GM12891 (cell line): ENCODE measurements at regions not wholly inside any gene's neighbourhood (a gene's known extent, or its start where the extent isn't known, plus 50 kb on each side); places are given as distances from the start of the nearest gene placed in this dataset.

Experiments used
- DNase-seq: peaks from one replicate; pipeline ENCODE4 v3.0.0; 2011; ENCODE audit warnings: low spot score; ENCODE audit not compliant: insufficient read length
- FAIRE-seq: peaks from 2 replicates; lab custom pipeline; 2011; peaks lifted over from hg19 to GRCh38; lab: Jason Lieb, UNC
- PAX5 ChIP-seq: IDR thresholded peaks from 2 replicates; pipeline ENCODE4 v1.6.1; 2011; ENCODE audit warnings: low read length, moderate library complexity, mild to moderate bottlenecking; ENCODE audit not compliant: insufficient read depth, severe bottlenecking
- POLR2A ChIP-seq: IDR thresholded peaks from 2 replicates; pipeline ENCODE4 v1.6.1; 2011; ENCODE audit warnings: low read depth, low read length, control low read depth
- POLR2AphosphoS5 ChIP-seq: IDR thresholded peaks from 2 replicates; pipeline ENCODE4 v1.6.1; 2011; ENCODE audit warnings: low read depth, low read length, control low read depth
- POU2F2 ChIP-seq: IDR thresholded peaks from 2 replicates; pipeline ENCODE4 v1.6.1; 2011; ENCODE audit warnings: low read depth, mild to moderate bottlenecking, control low read depth, low read length, moderate library complexity
- SPI1 ChIP-seq: IDR thresholded peaks from 2 replicates; pipeline ENCODE4 v1.6.1; 2011; ENCODE audit warnings: low read depth, low read length, control low read depth
- TAF1 ChIP-seq: IDR thresholded peaks from 2 replicates; pipeline ENCODE4 v1.6.1; 2011; ENCODE audit warnings: low read depth, low read length, control low read depth

GRCh38 chr6:156634951-156635371, 142.2 kb upstream of the ARID1B start:
- no peak for TF ChIP-seq POU2F2
- no peak for TF ChIP-seq SPI1
- no peak for TF ChIP-seq PAX5
- TF ChIP-seq POLR2A: no peak
- no peak for TF ChIP-seq POLR2AphosphoS5
- TF ChIP-seq TAF1: no peak
- DNase-seq (no peak), FAIRE-seq (peak; percentile 74)

- DNase-seq: no peak
- FAIRE-seq: peak; percentile 88
Measured at GRCh38 chr6:156634048-156634447, 143.1 kb upstream of the ARID1B start.

DNA sequence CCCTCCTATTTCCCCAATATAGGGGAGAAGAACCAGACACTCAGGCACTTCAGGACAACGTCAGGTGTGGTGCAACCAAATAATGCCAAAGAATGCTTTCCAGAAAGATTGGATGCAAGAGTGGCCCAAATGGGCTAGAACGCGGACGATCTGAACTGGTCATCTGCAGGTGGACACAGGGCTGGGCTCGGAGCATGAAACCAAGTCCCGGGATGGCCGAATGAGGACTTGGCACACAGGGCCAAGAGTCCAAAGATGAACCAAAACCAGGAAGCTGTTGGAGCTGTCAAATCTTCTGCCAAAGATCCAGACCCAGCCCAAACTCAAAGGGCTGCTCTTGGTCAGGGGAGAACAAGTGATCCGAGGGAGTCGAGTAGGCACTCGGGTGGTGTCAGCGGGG, 143.9 kb upstream of the ARID1B start:
- no peak for TF ChIP-seq SPI1
- no peak for DNase-seq
- no peak for FAIRE-seq

More at GRCh38 chr6:156634048-156634447, 143.1 kb upstream of the ARID1B start:
- TF ChIP-seq PAX5: no peak
- TF ChIP-seq SPI1: peak; percentile 79

DNA sequence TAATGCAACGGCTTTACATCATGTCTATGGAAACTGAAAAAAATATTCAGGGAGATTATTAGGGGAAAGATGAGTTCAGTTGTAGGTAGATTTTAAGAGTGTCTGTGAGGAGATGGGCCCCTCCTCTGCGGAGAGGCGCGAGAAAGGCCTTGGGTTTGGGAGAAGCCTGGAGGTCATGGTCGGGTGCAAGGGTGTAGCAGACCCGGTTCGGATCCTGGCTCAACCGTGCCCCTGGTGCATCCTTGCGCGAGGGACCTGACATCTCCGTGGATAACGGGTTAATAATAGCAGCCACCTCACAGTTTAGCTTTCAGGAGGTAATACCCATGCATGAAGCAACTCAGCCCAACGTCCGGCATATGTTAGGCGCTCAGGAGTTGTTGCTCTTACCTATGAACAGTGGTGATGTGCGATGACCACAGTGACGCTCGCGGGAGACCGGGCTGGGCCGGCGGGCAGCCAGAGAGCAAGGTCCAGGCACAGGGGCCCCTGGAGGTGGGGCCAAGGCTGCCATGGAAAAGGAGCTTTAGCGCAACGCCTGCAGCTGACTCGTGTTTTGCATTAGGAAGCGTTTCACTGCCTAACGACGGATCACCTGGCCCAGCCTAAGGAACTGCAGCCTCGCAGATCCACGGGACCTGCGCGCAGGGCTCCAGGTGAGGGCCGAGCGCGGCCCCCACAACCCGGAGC, 146.4 kb upstream of the ARID1B start:
- TF ChIP-seq POLR2A: no peak
- TF ChIP-seq SPI1: no peak
- no peak for TF ChIP-seq POLR2AphosphoS5
- no peak for TF ChIP-seq TAF1
- no peak for TF ChIP-seq PAX5
- no peak for TF ChIP-seq POU2F2
- no peak for DNase-seq
- FAIRE-seq: no peak

DNA sequence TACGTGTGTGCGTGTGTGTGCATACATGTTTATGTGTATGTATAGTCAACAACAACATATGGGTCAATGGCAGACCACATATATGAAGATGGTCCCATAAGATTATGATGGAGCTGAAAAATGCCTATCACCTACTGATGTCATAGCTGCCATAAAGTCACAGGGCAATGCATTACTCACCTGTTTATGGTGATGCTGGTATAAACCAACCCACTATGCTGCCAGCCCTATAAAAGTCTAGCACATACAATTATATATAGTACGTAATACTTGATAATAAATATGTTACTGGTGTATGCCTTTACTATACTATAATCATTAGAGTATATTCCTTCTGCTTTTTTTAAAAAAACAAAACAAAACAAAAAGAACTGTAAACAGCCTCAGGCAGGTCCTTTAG, 148.4 kb upstream of the ARID1B start:
- TF ChIP-seq SPI1 (no peak), TAF1 (no peak), POU2F2 (no peak), POLR2AphosphoS5 (no peak)
- peak; percentile 65 for FAIRE-seq

DNA sequence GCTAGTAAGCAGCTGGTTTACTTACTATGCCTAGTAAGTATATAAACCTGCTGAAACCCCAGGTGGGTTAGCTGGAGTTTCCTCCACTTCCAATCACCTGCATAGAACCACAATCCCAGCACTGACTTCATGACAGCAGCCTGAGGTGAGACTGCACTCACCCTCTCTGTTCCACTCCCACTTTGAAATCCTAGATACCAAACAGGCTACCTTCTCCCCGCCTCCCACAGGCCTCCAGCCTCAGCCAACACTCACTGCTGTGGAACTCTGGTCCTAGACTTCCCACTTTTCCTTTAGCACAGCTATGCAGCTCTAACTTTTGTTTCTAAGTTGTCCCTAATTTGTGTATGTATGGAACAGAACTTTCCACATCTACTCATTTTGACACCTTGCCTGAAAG, 149.7 kb upstream of the ARID1B start:
- FAIRE-seq: peak; percentile 26
- no peak for DNase-seq
- no peak for TF ChIP-seq POLR2AphosphoS5
- TF ChIP-seq POLR2A: no peak
- no peak for TF ChIP-seq PAX5
- no peak for TF ChIP-seq POU2F2
- no peak for TF ChIP-seq TAF1
- no peak for TF ChIP-seq SPI1

More for the DNA sequence above, 148.4 kb upstream of the ARID1B start:
- DNase-seq: no peak

- FAIRE-seq: peak; percentile 51
- TF ChIP-seq PAX5 (no peak), TAF1 (no peak), POU2F2 (no peak), POLR2A (no peak), POLR2AphosphoS5 (no peak), SPI1 (no peak)
- DNase-seq: no peak
Measured at GRCh38 chr6:156622185-156622584, 155.0 kb upstream of the ARID1B start.

DNA sequence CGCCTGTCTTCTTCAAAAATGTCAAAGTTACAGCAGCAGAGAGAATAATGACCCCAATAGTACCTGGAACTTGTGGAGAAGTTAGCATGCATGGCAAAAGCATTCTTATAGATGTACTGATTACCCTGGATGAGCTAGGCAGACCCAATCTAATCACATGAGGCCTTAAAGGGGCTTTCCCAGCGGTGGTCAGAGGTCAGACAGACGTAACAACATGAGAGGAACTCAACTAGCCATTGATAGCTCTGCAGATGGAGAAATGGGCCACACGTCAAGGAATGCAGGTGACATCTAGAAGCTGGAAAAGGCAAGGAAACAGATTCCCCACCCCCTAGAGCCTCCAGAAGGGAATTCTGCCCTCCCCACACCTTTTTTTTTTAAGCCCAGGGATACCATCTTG, 156.8 kb upstream of the ARID1B start:
- DNase-seq: no peak
- TF ChIP-seq POU2F2 (no peak), TAF1 (no peak), SPI1 (no peak), POLR2A (no peak), POLR2AphosphoS5 (no peak), PAX5 (no peak)
- no peak for FAIRE-seq

DNA sequence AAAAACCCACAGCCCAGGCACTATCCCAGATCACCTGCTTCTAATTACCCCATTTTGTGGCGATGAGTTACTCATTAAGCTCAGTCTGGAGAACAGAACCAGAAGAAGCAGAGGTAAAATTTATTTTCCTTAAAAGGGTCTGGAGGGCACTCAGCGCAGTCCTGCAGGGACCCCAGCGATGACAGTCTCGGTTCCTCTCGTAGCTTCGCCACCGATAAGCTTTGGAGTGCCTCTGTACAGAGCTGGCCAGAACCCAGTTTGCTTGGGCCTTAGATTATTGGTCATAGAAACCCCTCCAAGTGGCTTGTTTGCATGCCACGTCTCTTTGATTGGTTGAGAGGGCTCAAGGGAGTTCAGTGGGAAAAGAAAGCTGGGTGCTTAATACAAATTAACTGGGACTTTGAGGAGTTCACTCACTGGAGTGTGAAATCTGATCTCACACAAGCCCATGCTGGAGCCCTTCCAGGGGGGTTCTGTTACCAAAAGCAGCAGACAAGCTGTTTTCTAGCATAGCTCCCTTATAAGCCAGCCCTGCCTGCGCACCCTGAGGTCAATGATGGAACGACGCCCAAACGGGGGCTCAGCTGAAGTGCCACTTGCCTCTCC, 158.5 kb upstream of the ARID1B start:
- TF ChIP-seq TAF1 (no peak), POLR2A (no peak), PAX5 (no peak), SPI1 (no peak), POU2F2 (no peak), POLR2AphosphoS5 (no peak)
- FAIRE-seq (no peak), DNase-seq (no peak)

DNA sequence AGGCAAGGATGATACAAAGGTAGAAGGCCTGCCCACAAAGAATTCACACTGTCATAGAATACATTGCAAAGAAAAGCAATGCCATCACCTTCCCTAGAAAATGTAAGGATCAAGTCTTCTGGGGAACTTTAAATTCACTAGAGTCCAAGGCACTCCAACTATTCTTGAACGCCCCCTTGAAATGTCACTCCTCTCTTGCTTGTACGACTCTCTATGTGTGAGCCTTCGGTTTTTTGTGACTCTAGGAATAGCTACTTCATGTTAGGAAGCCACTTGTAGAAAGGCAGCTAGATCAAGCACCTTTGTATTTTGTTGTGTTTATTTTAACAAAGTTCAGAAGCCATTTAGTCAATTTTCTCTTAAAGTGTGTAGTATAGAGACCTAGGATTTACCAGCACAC, 159.2 kb upstream of the ARID1B start:
- DNase-seq (no peak), FAIRE-seq (no peak)
- no peak for TF ChIP-seq POLR2A
- TF ChIP-seq TAF1: no peak
- no peak for TF ChIP-seq SPI1
- no peak for TF ChIP-seq POU2F2
- TF ChIP-seq POLR2AphosphoS5: no peak
- no peak for TF ChIP-seq PAX5
